Fibroblast of lung (primary cell): ENCODE measurements at regions not wholly inside any gene's neighbourhood (a gene's known extent, or its start where the extent isn't known, plus 50 kb on each side); places are given as distances from the start of the nearest gene placed in this dataset.

Experiments used
- DNase-seq, 2 donors: peaks; one replicate each; pipeline versions ENCODE4 v3.0.0 to v3.0.0-alpha.2; 2010; ENCODE audit warnings: low read depth in 2 of 2
- H2AFZ ChIP-seq: 2 replicates; pipeline ENCODE4 v1.5.1; 2012; ENCODE audit warnings: low read length, control low read depth, inconsistent platforms
- H3K27ac ChIP-seq: 2 replicates; pipeline ENCODE4 v1.5.1; 2011; ENCODE audit warnings: low read length, control low read depth; ENCODE audit not compliant: insufficient read depth
- H3K27me3 ChIP-seq: 2 replicates; pipeline ENCODE4 v1.5.1; 2011; ENCODE audit warnings: mild to moderate bottlenecking, low read length; ENCODE audit not compliant: control insufficient read depth, insufficient read depth
- H3K36me3 ChIP-seq: 2 replicates; pipeline ENCODE4 v1.5.1; 2011; ENCODE audit warnings: low read length; ENCODE audit not compliant: control insufficient read depth, insufficient read depth
- H3K4me1 ChIP-seq: 2 replicates; pipeline ENCODE4 v1.5.1; 2011; ENCODE audit warnings: low read length; ENCODE audit not compliant: control insufficient read depth, insufficient read depth; ENCODE audit errors: extremely low read depth
- H3K4me2 ChIP-seq: 2 replicates; pipeline ENCODE4 v1.5.1; 2011; ENCODE audit warnings: low read length, control low read depth; ENCODE audit not compliant: insufficient read depth; ENCODE audit errors: extremely low read depth
- H3K4me3 ChIP-seq, 4 experiments: fragments of 200-600 bp in 1 of 4; sonication (generic) in 1 of 4; replicated peaks in 1 of 4; 2 replicates each; pipeline ENCODE4 v1.5.1; 2011 to 2016; ENCODE audit warnings: low read length in 4 of 4, low read depth in 3 of 4, mild to moderate bottlenecking in 3 of 4, control low read depth in 2 of 4, inconsistent platforms in 1 of 4, mixed read lengths in 1 of 4; ENCODE audit not compliant: insufficient read depth in 1 of 4; ENCODE audit errors: control extremely low read depth in 1 of 4
- H3K79me2 ChIP-seq: 2 replicates; pipeline ENCODE4 v1.5.1; 2012; ENCODE audit warnings: mild to moderate bottlenecking, low read length, inconsistent platforms; ENCODE audit not compliant: control insufficient read depth, insufficient read depth
- H3K9ac ChIP-seq: 2 replicates; pipeline ENCODE4 v1.5.1; 2011; ENCODE audit warnings: mild to moderate bottlenecking, low read length, control low read depth; ENCODE audit not compliant: insufficient read depth
- H3K9me3 ChIP-seq: 2 replicates; pipeline ENCODE4 v1.5.1; 2012; ENCODE audit warnings: low read depth, low read length; ENCODE audit not compliant: control insufficient read depth, insufficient read depth
- H4K20me1 ChIP-seq: 2 replicates; pipeline ENCODE4 v1.5.1; 2011; ENCODE audit warnings: low read length; ENCODE audit not compliant: control insufficient read depth, insufficient read depth; ENCODE audit errors: extremely low read depth
- EZH2 ChIP-seq: IDR thresholded peaks from 2 replicates; pipeline ENCODE4 v1.5.1; 2012; ENCODE audit warnings: low read length, control low read depth, mild to moderate bottlenecking; ENCODE audit errors: missing control alignments
- TF ChIP-seq, protein P1 (sequence below), 2 donors: IDR thresholded peaks in 1 of 2; conservative IDR thresholded peaks in 1 of 2; 1 replicate in 1 of 2; 2 replicates in 1 of 2; pipeline ENCODE4 v1.5.1; 2011 to 2012; ENCODE audit warnings: low read length in 2 of 2, control low read depth in 1 of 2, inconsistent platforms in 1 of 2, low read depth in 1 of 2, mild to moderate bottlenecking in 1 of 2

DNA sequence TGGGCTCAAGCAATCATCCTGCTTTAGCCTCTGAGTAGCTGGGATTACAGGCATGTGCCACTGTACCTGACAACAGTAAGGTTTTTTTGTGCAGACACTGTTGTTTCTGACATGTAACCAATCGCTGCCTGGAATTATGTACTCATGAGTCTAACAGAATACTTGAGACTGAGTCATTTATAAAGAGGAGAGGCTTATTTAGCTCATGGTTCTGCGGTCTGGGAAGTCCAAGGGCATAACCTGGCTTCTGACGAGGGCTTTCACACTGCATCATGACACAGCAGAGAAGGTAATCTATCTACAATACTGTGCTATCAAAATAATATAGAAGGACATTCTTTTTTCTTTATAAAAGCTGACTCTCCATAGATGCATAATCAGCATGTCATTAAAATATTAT lies 115.5 kb upstream of the STOX2 start:
- Histone ChIP-seq H2AFZ (no peak overlapping the region), H3K4me2 (no peak overlapping the region), H4K20me1 (no peaks in the 10 kb centered on the region), H3K9ac (no peak overlapping the region), H3K9me3 (no peaks in the 10 kb centered on the region), H3K4me1 (no peaks in the 10 kb centered on the region), H3K27ac (no peak overlapping the region), H3K27me3 (no peaks in the 10 kb centered on the region), H3K36me3 (no peaks in the 10 kb centered on the region), H3K4me3 (no peak overlapping the region), H3K79me2 (no peaks in the 10 kb centered on the region)
- no peak for DNase-seq
- TF ChIP-seq EZH2: no peak
- TF ChIP-seq, protein P1, sequence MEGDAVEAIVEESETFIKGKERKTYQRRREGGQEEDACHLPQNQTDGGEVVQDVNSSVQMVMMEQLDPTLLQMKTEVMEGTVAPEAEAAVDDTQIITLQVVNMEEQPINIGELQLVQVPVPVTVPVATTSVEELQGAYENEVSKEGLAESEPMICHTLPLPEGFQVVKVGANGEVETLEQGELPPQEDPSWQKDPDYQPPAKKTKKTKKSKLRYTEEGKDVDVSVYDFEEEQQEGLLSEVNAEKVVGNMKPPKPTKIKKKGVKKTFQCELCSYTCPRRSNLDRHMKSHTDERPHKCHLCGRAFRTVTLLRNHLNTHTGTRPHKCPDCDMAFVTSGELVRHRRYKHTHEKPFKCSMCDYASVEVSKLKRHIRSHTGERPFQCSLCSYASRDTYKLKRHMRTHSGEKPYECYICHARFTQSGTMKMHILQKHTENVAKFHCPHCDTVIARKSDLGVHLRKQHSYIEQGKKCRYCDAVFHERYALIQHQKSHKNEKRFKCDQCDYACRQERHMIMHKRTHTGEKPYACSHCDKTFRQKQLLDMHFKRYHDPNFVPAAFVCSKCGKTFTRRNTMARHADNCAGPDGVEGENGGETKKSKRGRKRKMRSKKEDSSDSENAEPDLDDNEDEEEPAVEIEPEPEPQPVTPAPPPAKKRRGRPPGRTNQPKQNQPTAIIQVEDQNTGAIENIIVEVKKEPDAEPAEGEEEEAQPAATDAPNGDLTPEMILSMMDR (conservative IDR thresholded peaks at IDR 0.05 in 1 of 2, IDR thresholded peaks at IDR 0.05 in 1 of 2; ENCODE audit: low read depth in 1 of 2, low read length in 2 of 2): no peak

DNA sequence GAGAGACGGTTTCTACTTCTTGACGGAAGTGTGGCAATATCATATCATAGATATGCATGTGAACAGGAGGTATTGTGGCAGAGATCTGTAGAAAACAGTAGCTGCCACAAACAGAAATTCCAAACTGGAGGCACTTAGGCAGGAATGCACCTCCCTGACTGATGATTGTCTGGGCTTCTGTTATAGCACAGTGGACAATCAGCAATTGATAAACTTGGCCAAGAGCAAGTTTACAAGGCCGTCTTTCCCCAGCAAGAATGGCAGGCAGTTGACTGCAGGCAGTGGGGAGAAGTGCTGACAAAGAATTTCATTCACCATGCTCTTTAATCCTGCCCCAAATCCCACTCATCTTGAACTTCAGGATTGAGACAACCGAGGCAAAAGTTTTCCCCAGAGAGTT lies 114.4 kb upstream of the STOX2 start:
- no peak for TF ChIP-seq EZH2
- TF ChIP-seq, protein P1 (conservative IDR thresholded peaks at IDR 0.05 in 1 of 2, IDR thresholded peaks at IDR 0.05 in 1 of 2; ENCODE audit: low read depth in 1 of 2, low read length in 2 of 2): no peak
- no peaks in the 10 kb centered on the region for H4K20me1 ChIP-seq
- no peaks in the 10 kb centered on the region for H3K36me3 ChIP-seq
- no peak for DNase-seq
- no peak overlapping the region for H3K4me3 ChIP-seq
- H3K27ac ChIP-seq: no peak overlapping the region
- no peak overlapping the region for H3K4me2 ChIP-seq
- no peak overlapping the region for H3K9ac ChIP-seq
- no peaks in the 10 kb centered on the region for H3K9me3 ChIP-seq
- H2AFZ ChIP-seq: no peak overlapping the region
- H3K27me3 ChIP-seq: no peaks in the 10 kb centered on the region
- no peaks in the 10 kb centered on the region for H3K79me2 ChIP-seq
- H3K4me1 ChIP-seq: no peaks in the 10 kb centered on the region

DNA sequence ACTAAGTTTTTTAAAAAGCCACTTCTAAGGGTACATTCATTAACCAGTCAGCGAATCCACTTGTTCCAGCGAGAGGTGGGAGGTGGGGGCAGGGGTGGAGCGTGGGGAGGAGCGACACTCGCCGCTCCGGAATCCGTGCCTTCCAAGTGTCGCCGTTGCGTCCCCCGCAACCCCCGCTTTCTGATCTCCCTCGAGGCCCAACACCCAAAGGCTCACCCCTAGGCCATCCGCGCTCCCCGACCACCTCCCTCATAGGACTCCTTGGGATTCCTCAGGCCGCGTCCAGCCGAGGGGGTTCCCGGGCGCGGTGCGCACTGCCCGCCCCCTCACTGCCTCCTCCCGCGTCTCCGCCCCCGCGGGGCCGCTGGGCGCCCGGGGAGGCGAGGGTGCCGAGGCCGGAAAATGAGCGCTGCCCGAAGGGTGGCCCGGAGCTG lies 108.1 kb upstream of the STOX2 start:
- Histone ChIP-seq H3K4me2 (peak overlapping the region; percentile 51), H3K27me3 (peaks cover 10% of the 10 kb centered on the region), H3K36me3 (no peaks in the 10 kb centered on the region), H2AFZ (no peak overlapping the region), H3K9ac (no peak overlapping the region), H3K4me3 (peak overlapping the region in 1 of 4 experiments; percentile 7), H4K20me1 (no peaks in the 10 kb centered on the region), H3K9me3 (no peaks in the 10 kb centered on the region), H3K27ac (no peak overlapping the region), H3K4me1 (no peaks in the 10 kb centered on the region), H3K79me2 (no peaks in the 10 kb centered on the region)
- TF ChIP-seq, protein P1 (conservative IDR thresholded peaks at IDR 0.05 in 1 of 2, IDR thresholded peaks at IDR 0.05 in 1 of 2; ENCODE audit: low read depth in 1 of 2, low read length in 2 of 2): no peak
- TF ChIP-seq EZH2: no peak
- no peak for DNase-seq
